ENCODE measurements at regions not wholly inside any gene's neighbourhood (a gene's known extent, or its start where the extent isn't known, plus 50 kb on each side); places are given as distances from the start of the nearest gene placed in this dataset.

DNA sequence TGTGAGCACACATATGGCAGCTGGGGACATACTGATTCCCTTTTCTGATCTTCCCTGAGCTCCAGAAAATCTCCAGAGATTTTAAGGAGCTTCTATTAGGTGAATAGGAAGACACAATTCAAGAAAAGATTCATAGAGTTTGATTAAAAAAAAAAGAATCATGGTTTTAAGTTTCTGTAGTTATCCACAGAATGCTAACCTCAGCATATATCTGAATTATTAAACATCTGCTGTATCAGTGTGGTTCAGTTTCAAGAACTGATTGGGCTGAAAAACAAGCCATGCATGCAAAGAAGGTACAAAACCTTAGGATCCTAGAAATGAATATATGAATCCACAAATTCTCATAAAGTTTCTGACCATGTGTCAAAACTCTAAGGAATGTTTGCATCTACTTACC lies 94.1 kb upstream of the ZNF438 start:
- TF ChIP-seq, protein P1, sequence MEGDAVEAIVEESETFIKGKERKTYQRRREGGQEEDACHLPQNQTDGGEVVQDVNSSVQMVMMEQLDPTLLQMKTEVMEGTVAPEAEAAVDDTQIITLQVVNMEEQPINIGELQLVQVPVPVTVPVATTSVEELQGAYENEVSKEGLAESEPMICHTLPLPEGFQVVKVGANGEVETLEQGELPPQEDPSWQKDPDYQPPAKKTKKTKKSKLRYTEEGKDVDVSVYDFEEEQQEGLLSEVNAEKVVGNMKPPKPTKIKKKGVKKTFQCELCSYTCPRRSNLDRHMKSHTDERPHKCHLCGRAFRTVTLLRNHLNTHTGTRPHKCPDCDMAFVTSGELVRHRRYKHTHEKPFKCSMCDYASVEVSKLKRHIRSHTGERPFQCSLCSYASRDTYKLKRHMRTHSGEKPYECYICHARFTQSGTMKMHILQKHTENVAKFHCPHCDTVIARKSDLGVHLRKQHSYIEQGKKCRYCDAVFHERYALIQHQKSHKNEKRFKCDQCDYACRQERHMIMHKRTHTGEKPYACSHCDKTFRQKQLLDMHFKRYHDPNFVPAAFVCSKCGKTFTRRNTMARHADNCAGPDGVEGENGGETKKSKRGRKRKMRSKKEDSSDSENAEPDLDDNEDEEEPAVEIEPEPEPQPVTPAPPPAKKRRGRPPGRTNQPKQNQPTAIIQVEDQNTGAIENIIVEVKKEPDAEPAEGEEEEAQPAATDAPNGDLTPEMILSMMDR (IDR thresholded peaks at IDR 0.05; ENCODE audit: low read length) = no peak
- no peak for TF ChIP-seq EZH2 (IDR thresholded peaks at IDR 0.05; ENCODE audit: borderline replicate concordance, low read length)

Data from OCI-LY1 (cell line).